ENCODE measurements at regions not wholly inside any gene's neighbourhood (a gene's known extent, or its start where the extent isn't known, plus 50 kb on each side); places are given as distances from the start of the nearest gene placed in this dataset.
A peak's percentile ranks its signal among the peaks of the same experiment; 100 is the strongest.

DNA sequence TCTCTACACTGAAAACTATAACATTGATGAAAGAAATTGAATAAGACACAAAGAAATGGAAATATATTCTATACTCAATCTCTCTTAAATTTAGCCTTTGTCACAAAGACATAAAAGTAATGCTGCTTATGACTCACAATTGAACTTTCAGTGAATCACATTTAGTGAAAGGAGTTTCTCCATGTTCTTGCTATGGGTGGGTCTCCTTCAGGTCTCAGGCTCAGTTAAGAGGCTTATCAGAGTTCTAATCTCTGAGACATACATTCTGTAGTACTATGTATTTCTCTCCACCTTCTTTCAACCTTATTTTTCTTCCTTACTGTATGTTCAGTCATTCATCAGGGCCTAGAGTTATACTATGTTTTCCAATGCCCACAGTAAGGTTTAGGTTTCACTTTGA lies 220.9 kb downstream of the DTHD1 start:
- POLR2A ChIA-PET: no interaction called here
- H3K9me3 Mint-ChIP-seq: no peaks in the 10 kb centered on the region
- H3K27me3 Mint-ChIP-seq: peaks cover 1% of the 10 kb centered on the region
- intact Hi-C loops (cut with micrococcal nuclease): no loop called here
- no peaks in the 10 kb centered on the region for H3K36me3 Mint-ChIP-seq
- H3K27ac Mint-ChIP-seq: no peak overlapping the region
- CTCF ChIA-PET: no interaction called here
- no peak overlapping the region for H3K4me3 Mint-ChIP-seq
- no peak for DNase-seq
- H3K4me1 Mint-ChIP-seq (ENCODE audit: low read depth): no peaks in the 10 kb centered on the region

DNA sequence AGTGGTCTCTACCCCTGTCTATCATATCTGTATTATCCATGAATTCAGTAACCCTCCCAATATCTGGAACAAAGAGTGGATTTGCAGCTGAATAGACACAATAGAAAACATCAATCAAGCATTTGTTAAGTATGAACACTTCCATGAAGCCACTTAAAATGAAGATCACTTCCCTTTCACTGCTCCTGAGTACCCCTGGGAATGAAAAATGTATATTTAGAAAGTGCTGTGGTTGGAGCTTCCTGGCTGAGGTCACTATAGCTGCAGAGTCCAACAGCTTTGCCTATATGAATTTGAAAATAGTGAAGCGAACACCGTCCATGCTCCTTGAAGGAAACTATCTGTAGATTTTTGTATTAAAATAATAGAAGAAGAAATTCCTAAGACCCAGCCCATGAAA lies 227.0 kb downstream of the DTHD1 start:
- Mint-ChIP-seq H3K9me3 (no peaks in the 10 kb centered on the region), H3K36me3 (no peaks in the 10 kb centered on the region), H3K27ac (no peak overlapping the region), H3K4me1 (ENCODE audit: low read depth) (no peaks in the 10 kb centered on the region), H3K4me3 (no peak overlapping the region), H3K27me3 (peaks cover 1% of the 10 kb centered on the region)
- DNase-seq: no peak
- POLR2A ChIA-PET: no interaction called here
- CTCF ChIA-PET: no interaction called here
- intact Hi-C loops (cut with micrococcal nuclease): no loop called here

DNA sequence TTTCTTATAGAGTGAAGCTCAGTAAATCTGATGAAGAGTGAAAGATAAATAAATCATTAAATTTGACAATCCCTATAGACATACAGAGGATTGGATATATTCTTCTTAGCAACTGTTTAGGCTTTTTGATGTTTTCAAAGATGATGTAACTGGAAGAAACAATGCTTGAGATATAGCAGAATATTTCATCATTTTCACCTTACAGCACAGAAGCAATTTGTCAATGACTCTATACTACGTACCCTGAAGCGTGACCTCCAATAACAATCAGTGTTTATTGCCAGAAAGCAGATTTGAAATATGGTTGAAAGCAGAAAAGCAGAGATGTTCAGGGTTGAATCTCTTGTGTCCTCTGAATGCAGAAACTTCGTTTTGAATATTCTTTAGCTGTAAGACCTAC lies 228.4 kb downstream of the DTHD1 start:
- Mint-ChIP-seq H3K27ac (no peak overlapping the region), H3K27me3 (no peaks in the 10 kb centered on the region), H3K4me1 (ENCODE audit: low read depth) (no peaks in the 10 kb centered on the region), H3K9me3 (no peaks in the 10 kb centered on the region), H3K4me3 (no peak overlapping the region), H3K36me3 (no peaks in the 10 kb centered on the region)
- intact Hi-C loops (cut with micrococcal nuclease): no loop called here
- DNase-seq: no peak
- ChIA-PET CTCF (no interaction called here), POLR2A (no interaction called here)

DNA sequence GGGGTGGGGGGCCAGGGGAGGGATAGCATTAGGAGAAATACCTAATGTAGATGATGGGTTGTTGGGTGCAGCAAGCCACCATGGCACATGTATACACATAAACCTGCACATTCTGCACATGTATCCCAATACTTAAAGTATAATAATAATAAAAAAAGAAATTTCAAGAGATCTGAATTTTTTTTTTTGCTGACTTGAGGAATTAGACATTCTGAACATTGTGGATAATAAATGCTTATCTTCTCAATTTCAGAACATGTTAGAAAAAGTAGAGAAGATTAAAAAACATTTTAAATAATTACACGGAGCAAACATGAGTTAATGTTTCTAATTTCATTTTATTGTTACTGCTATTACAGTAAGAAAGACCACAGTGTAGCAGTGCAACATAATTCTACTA lies 230.4 kb downstream of the DTHD1 start:
- H3K27ac Mint-ChIP-seq: no peak overlapping the region
- no peaks in the 10 kb centered on the region for H3K36me3 Mint-ChIP-seq
- H3K4me1 Mint-ChIP-seq (ENCODE audit: low read depth): no peaks in the 10 kb centered on the region
- H3K4me3 Mint-ChIP-seq: no peak overlapping the region
- no peaks in the 10 kb centered on the region for H3K27me3 Mint-ChIP-seq
- no peak for DNase-seq
- ChIA-PET CTCF (no interaction called here), POLR2A (no interaction called here)
- intact Hi-C loops (cut with micrococcal nuclease): no loop called here
- no peaks in the 10 kb centered on the region for H3K9me3 Mint-ChIP-seq

DNA sequence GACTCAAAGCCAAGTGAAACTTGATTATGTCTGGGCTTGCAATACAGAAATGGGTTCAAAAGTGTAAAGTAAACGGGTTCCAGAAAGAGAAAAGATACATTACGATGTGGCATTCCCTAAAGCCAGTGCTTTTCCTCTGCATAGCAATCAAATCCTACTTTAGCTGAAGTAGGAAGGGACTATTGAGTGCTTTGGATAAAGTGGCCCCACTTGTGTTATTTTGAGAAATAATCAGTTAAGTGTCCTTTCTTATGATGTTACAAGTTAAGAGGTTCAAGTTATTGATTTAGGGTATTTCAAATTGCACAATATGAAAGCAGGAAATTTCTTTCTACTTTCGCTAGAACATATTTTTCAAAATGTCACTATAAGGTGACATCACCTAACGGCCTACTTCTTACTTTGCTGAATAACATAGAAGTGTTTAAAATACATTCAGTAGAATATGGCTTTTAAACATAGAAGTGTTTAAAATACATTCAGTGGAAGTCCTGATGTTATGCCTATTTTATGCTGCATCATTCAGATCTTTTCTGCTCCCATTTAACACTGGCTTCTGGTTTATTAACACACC lies 235.2 kb downstream of the DTHD1 start:
- intact Hi-C loops (cut with micrococcal nuclease): no loop called here
- DNase-seq: no peak
- ChIA-PET CTCF (no interaction called here), POLR2A (no interaction called here)
- Mint-ChIP-seq H3K4me1 (ENCODE audit: low read depth) (no peaks in the 10 kb centered on the region), H3K27ac (no peak overlapping the region), H3K9me3 (no peaks in the 10 kb centered on the region), H3K4me3 (no peak overlapping the region), H3K36me3 (no peaks in the 10 kb centered on the region), H3K27me3 (no peaks in the 10 kb centered on the region)

DNA sequence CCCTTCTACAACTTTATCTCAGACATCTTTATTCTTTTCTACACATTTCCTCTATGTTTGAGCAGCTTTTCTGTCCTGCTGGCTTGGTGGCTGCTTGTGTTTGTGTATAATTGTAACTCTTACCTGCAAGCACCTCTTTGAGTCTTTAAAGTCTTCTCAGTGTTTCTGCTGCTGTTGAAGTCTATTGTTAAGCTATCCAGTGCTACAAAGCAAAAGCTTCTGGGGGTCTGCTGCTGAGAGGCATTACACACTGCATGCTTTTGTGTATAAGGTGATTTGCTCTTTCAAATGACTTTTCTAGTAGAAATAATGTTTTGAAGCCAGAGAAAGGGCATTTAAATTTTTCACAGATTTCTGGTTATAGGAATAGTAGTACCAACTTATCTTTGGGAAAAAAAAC lies 241.8 kb downstream of the DTHD1 start:
- H3K4me1 Mint-ChIP-seq (ENCODE audit: low read depth): no peaks in the 10 kb centered on the region
- H3K36me3 Mint-ChIP-seq: no peaks in the 10 kb centered on the region
- no peak overlapping the region for H3K4me3 Mint-ChIP-seq
- DNase-seq: no peak
- ChIA-PET POLR2A (no interaction called here), CTCF (no interaction called here)
- H3K9me3 Mint-ChIP-seq: peaks cover 14% of the 10 kb centered on the region
- no peaks in the 10 kb centered on the region for H3K27me3 Mint-ChIP-seq
- no peak overlapping the region for H3K27ac Mint-ChIP-seq
- intact Hi-C loops (cut with micrococcal nuclease): no loop called here

DNA sequence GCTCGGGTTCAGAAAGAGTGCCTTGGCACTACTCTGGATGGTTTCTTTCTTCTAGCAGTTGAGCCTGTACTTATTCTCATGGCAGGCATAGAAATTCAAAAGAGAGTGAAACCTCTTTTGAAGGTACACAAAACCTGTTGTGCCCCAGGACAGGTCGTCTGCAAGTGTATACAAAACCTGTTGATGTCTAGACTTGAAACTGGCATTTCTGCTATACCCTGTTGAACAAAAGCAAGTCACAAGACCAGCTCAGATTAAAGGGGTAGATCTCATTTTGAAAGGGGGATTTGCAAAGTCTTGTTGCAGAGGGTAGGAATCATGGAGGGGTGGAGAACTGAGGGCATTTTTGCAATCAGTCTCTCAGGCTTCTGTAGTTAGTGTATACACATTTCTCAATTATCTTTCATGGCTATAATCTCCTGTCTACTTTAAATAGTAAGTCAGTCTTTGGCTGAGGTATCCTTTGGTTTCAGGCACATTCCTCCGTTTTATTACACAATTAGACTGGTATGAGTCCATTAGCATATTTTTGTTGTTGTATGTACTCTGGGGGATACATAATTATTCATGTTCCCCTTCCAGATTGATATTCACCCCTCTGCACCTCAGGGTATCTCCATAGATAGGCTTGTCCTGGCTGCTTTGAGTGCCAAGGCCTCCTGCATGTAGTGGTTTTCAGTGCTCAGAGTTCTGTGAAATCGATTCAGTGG lies 251.4 kb downstream of the DTHD1 start:
- H3K27ac Mint-ChIP-seq: no peak overlapping the region
- DNase-seq: no peak
- ChIA-PET CTCF (no interaction called here), POLR2A (no interaction called here)
- peaks cover 1% of the 10 kb centered on the region for H3K27me3 Mint-ChIP-seq
- intact Hi-C loops (cut with micrococcal nuclease): no loop called here
- H3K9me3 Mint-ChIP-seq: peaks cover 16% of the 10 kb centered on the region
- H3K4me1 Mint-ChIP-seq (ENCODE audit: low read depth): no peaks in the 10 kb centered on the region
- no peaks in the 10 kb centered on the region for H3K36me3 Mint-ChIP-seq
- H3K4me3 Mint-ChIP-seq: no peak overlapping the region

DNA sequence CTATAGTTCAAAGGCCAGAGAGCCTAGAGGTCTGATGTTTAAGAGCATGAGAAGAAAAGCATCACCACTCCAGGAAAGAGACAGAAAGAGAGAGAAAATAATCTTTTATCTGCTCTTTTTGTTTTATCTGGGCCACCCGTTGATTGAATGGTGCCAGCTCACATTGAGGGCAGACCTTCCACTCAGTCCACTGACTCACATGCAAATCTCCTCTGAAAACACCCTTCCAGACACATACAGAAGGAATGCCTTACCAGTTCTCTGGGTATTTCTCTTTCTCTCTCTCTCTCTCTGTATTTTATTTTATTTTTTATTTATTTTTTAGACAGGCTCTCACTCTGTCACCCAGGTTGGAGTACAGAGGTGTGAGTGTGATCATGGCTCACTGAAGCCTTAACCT lies 252.5 kb downstream of the DTHD1 start:
- Mint-ChIP-seq H3K4me3 (no peak overlapping the region), H3K4me1 (ENCODE audit: low read depth) (no peaks in the 10 kb centered on the region), H3K9me3 (peaks cover 5% of the 10 kb centered on the region), H3K36me3 (no peaks in the 10 kb centered on the region), H3K27me3 (peaks cover 5% of the 10 kb centered on the region), H3K27ac (no peak overlapping the region)
- CTCF ChIA-PET: no interaction called here
- DNase-seq: no peak
- intact Hi-C loops (cut with micrococcal nuclease): no loop called here
- POLR2A ChIA-PET: no interaction called here

DNA sequence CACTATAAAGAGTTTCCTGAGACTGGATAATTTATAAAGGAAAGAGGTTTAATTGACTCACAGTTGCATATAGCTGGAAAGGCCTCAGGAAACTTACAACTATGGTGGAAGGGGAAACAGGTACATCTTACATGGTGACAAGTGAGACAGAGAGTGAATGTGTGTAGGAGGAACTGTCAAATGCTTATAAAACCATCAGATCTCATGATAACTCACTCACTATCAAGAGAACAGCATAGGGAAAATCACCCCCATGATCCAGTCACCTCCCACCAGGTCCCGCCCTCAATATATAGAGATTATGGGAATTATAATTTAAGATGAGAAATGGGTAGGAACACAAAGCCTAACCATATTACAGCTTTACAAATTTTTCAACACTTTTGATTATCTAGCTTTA lies 266.0 kb downstream of the DTHD1 start:
- no peaks in the 10 kb centered on the region for H3K36me3 Mint-ChIP-seq
- H3K4me3 Mint-ChIP-seq: no peak overlapping the region
- H3K27me3 Mint-ChIP-seq: no peaks in the 10 kb centered on the region
- POLR2A ChIA-PET: no interaction called here
- H3K27ac Mint-ChIP-seq: no peak overlapping the region
- H3K4me1 Mint-ChIP-seq (ENCODE audit: low read depth): peaks cover 7% of the 10 kb centered on the region
- CTCF ChIA-PET: no interaction called here
- DNase-seq: no peak
- intact Hi-C loops (cut with micrococcal nuclease): no loop called here
- H3K9me3 Mint-ChIP-seq: no peaks in the 10 kb centered on the region

DNA sequence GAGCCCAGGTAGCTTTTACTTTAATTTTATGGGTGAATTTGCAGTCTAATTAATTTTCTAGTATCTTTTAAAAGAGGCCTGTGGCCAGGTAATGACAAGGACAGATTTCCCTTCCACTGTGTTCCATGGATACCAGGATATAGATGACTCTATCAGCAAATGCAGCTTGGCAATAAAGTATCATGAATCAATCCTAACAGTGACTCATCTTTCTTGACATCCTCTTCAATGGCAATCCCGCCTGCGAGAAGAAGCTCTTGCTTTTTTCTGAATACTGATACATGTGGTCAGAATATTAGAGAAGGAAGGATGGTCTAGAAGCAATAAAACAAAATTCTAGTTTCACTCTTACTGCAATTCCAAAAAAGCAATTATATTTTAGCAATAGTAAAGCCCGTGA lies 267.8 kb downstream of the DTHD1 start:
- no peaks in the 10 kb centered on the region for H3K9me3 Mint-ChIP-seq
- CTCF ChIA-PET: no interaction called here
- DNase-seq: no peak
- intact Hi-C loops (cut with micrococcal nuclease): no loop called here
- POLR2A ChIA-PET: no interaction called here
- H3K27ac Mint-ChIP-seq: no peak overlapping the region
- no peaks in the 10 kb centered on the region for H3K36me3 Mint-ChIP-seq
- peaks cover 2% of the 10 kb centered on the region for H3K27me3 Mint-ChIP-seq
- H3K4me1 Mint-ChIP-seq (ENCODE audit: low read depth): peaks cover 7% of the 10 kb centered on the region
- no peak overlapping the region for H3K4me3 Mint-ChIP-seq

DNA sequence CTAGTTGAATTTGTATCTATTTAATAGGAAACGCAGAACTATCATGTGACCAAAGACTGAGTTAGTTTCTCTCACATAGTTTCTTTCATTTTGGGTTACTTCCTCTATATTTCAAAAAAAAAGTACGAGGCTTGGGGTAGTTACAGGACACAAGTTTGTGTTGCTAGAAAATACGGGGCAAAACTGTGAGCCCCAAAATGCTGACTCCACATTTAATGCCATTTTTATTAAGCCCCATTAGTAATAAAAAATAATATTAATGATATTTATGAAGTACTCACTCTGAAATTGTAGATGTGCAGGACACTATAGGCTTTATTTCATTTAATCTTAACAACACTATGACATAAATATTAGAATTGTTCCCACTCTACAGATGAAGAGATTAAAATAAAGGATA lies 268.6 kb downstream of the DTHD1 start:
- H3K4me3 Mint-ChIP-seq: no peak overlapping the region
- intact Hi-C loops (cut with micrococcal nuclease): loop anchor here (5.0 to 10.0 kb wide), 2 partner anchors 305 to 1167 kb away; partner anchors contain the start of gene ARAP2

DNA sequence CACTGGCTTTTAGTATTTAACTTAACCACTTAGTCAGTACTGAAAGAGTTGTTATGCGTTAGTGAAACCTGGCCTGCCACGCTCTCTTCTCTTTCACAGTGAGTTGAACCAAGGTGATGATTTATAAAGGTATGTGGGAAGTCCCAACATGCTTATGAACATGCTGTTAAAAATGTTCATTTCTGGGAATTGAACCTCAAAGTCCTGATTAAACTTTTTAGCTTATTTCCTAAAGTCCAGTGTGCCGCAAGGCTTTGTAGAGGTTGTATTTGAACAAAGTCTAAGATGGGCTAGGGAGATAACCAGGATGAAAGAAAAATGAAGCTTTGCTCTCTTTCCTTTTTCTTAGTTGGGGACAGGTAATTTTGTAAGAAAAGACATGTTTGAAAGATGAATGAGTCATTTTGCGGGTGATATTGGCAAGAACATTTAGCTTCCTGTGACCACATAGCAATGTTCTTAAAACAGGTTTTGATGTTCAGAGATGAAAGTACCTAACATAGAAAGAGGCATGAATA lies 270.3 kb downstream of the DTHD1 start:
- H3K27me3 Mint-ChIP-seq: peaks cover 2% of the 10 kb centered on the region
- peaks cover 7% of the 10 kb centered on the region for H3K4me1 Mint-ChIP-seq (ENCODE audit: low read depth)
- intact Hi-C loops (cut with micrococcal nuclease): loop anchor here (1.0 to 10.0 kb wide), 4 partner anchors 157 to 1166 kb away; partner anchors contain the start of gene ARAP2
- H3K36me3 Mint-ChIP-seq: no peaks in the 10 kb centered on the region
- DNase-seq: peak; percentile 60
- peak overlapping the region; percentile 53 for H3K27ac Mint-ChIP-seq
- CTCF ChIA-PET: interaction anchor here (0.7 kb wide), 1 partner anchor 34 kb away, joined by 4 read pairs; no protein-coding TSS in a partner anchor
- POLR2A ChIA-PET: no interaction called here
- no peaks in the 10 kb centered on the region for H3K9me3 Mint-ChIP-seq
- H3K4me3 Mint-ChIP-seq: no peak overlapping the region

More for the DNA sequence above, 268.6 kb downstream of the DTHD1 start:
- CTCF ChIA-PET: interaction anchor here (0.6 kb wide), 1 partner anchor 120 kb away, joined by 3 read pairs; no protein-coding TSS in a partner anchor
- Mint-ChIP-seq H3K4me1 (ENCODE audit: low read depth) (peaks cover 7% of the 10 kb centered on the region), H3K36me3 (no peaks in the 10 kb centered on the region), H3K27me3 (peaks cover 2% of the 10 kb centered on the region), H3K27ac (no peak overlapping the region), H3K9me3 (no peaks in the 10 kb centered on the region)
- POLR2A ChIA-PET: no interaction called here
- DNase-seq: no peak

DNA sequence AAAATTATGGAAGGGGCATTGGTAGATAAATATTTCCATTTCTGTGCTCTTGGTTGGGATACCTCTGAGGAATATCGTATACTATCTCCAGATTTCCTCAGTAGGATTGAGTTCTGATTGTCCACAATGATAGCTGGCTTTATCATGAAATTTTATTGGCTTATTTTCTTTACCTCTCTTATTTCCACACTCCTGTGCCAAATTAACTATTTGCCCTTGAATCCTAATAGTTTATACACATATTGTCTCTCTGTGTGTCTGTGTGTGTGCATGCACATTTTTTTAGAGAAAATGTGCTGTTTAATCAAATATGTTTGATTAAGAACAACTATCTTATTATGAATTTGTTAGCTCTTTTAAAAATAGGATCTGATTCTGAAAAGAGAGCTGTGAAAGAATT lies 271.6 kb downstream of the DTHD1 start:
- H3K27me3 Mint-ChIP-seq: peaks cover 2% of the 10 kb centered on the region
- H3K36me3 Mint-ChIP-seq: no peaks in the 10 kb centered on the region
- H3K4me1 Mint-ChIP-seq (ENCODE audit: low read depth): peaks cover 7% of the 10 kb centered on the region
- DNase-seq: no peak
- ChIA-PET CTCF (no interaction called here), POLR2A (no interaction called here)
- H3K4me3 Mint-ChIP-seq: no peak overlapping the region
- no peaks in the 10 kb centered on the region for H3K9me3 Mint-ChIP-seq
- no peak overlapping the region for H3K27ac Mint-ChIP-seq
- intact Hi-C loops (cut with micrococcal nuclease): loop anchor here (5.0 to 10.0 kb wide), 2 partner anchors 308 to 1164 kb away; partner anchors contain the start of gene ARAP2

Measured in activated CD4-positive, alpha-beta memory T cell treated with anti-CD3 and anti-CD28 coated beads for 36 hours (primary cell).